ENCODE measurements at regions not wholly inside any gene's neighbourhood (a gene's known extent, or its start where the extent isn't known, plus 50 kb on each side); places are given as distances from the start of the nearest gene placed in this dataset.
A peak's percentile ranks its signal among the peaks of the same experiment; 100 is the strongest.

GRCh38 chr2:71849111-71849510, 298.6 kb downstream of the CYP26B1 start:
- H4K8ac ChIP-seq (ENCODE audit: low read depth, low read length), result no peak overlapping the region
- H2AK5ac ChIP-seq (ENCODE audit: low read depth, low read length), result no peak overlapping the region
- no peak overlapping the region for H3K4me2 ChIP-seq (ENCODE audit: insufficient read depth, low read length, poor library complexity, severe bottlenecking)
- no peak overlapping the region for H2BK12ac ChIP-seq (ENCODE audit: low read length)
- no peak overlapping the region for H3K14ac ChIP-seq (ENCODE audit: low read length)
- no peak overlapping the region for H3K18ac ChIP-seq (ENCODE audit: low read length)
- WGBS, 2 donors (ENCODE audit: extremely low coverage in 2 of 2, insufficient read length in 2 of 2, insufficient replicate concordance in 1 of 2), result no CpG with 5 or more reads among the region's 6 CpGs
- H3K79me1 ChIP-seq (ENCODE audit: low read depth, low read length), result no peaks in the 10 kb centered on the region
- H3K4me3 ChIP-seq (ENCODE audit: low read length in 2 of 2), result no peak overlapping the region
- H3K27ac ChIP-seq (replicated peaks; ENCODE audit: low read length), result no peak overlapping the region
- H2BK120ac ChIP-seq (ENCODE audit: low read depth, low read length), result no peak overlapping the region
- no peak overlapping the region for H2AFZ ChIP-seq (ENCODE audit: low read length)
- H3K27me3 ChIP-seq (ENCODE audit: control insufficient read depth in 3 of 3, insufficient read depth in 3 of 3, low read depth in 1 of 3, low read length in 3 of 3), result no peaks in the 10 kb centered on the region
- no peak overlapping the region for H2BK5ac ChIP-seq (ENCODE audit: low read length)
- no peak overlapping the region for H4K91ac ChIP-seq (ENCODE audit: low read depth, low read length, poor library complexity)
- no peak overlapping the region for H3K23ac ChIP-seq (ENCODE audit: low read depth, low read length, poor library complexity)
- H2BK15ac ChIP-seq (ENCODE audit: low read length), result no peak overlapping the region
- peaks cover 0 to 2% of the 10 kb centered on the region in 2 donors for H3K4me1 ChIP-seq (ENCODE audit: control insufficient read depth in 2 of 2, insufficient read depth in 1 of 2, low read depth in 1 of 2, low read length in 2 of 2)
- no peak for DNase-seq (ENCODE audit: low spot score)
- no peaks in the 10 kb centered on the region for H3K9me3 ChIP-seq (replicated peaks in 1 of 2; ENCODE audit: control insufficient read depth in 2 of 2, insufficient read depth in 1 of 2, low read depth in 1 of 2, low read length in 2 of 2)
- H3K9ac ChIP-seq (ENCODE audit: low read depth, low read length, poor library complexity), result peak overlapping the region; percentile 24
- H3K36me3 ChIP-seq (replicated peaks in 1 of 2; ENCODE audit: control insufficient read depth in 2 of 2, insufficient read depth in 2 of 2, low read length in 2 of 2), result no peaks in the 10 kb centered on the region
- no peak overlapping the region for H3K4ac ChIP-seq (ENCODE audit: low read length)

GRCh38 chr2:71846669-71847291, 300.9 kb downstream of the CYP26B1 start:
- H3K36me3 ChIP-seq (replicated peaks in 1 of 2; ENCODE audit: control insufficient read depth in 2 of 2, insufficient read depth in 2 of 2, low read length in 2 of 2), result no peaks in the 10 kb centered on the region
- no peak overlapping the region for H3K18ac ChIP-seq (ENCODE audit: low read length)
- no peak overlapping the region for H2BK5ac ChIP-seq (ENCODE audit: low read length)
- no peak overlapping the region for H3K4me2 ChIP-seq (ENCODE audit: insufficient read depth, low read length, poor library complexity, severe bottlenecking)
- no peak overlapping the region for H2BK12ac ChIP-seq (ENCODE audit: low read length)
- H3K4ac ChIP-seq (ENCODE audit: low read length), result no peak overlapping the region
- no peak overlapping the region for H2BK120ac ChIP-seq (ENCODE audit: low read depth, low read length)
- H4K8ac ChIP-seq (ENCODE audit: low read depth, low read length), result no peak overlapping the region
- no peak overlapping the region for H2AK5ac ChIP-seq (ENCODE audit: low read depth, low read length)
- H3K23ac ChIP-seq (ENCODE audit: low read depth, low read length, poor library complexity), result no peak overlapping the region
- H2BK15ac ChIP-seq (ENCODE audit: low read length), result no peak overlapping the region
- no peak overlapping the region for H3K14ac ChIP-seq (ENCODE audit: low read length)
- H3K27me3 ChIP-seq (ENCODE audit: control insufficient read depth in 3 of 3, insufficient read depth in 3 of 3, low read depth in 1 of 3, low read length in 3 of 3), result no peaks in the 10 kb centered on the region
- H3K79me1 ChIP-seq (ENCODE audit: low read depth, low read length), result no peaks in the 10 kb centered on the region
- no peak overlapping the region for H4K91ac ChIP-seq (ENCODE audit: low read depth, low read length, poor library complexity)
- no peak overlapping the region for H3K4me3 ChIP-seq (ENCODE audit: low read length in 2 of 2)
- no peak for DNase-seq (ENCODE audit: low spot score)
- no peak overlapping the region for H3K27ac ChIP-seq (replicated peaks; ENCODE audit: low read length)
- WGBS, 2 donors (ENCODE audit: extremely low coverage in 2 of 2, insufficient read length in 2 of 2, insufficient replicate concordance in 1 of 2), result no CpG with 5 or more reads among the region's 3 CpGs
- no peaks in the 10 kb centered on the region for H3K9me3 ChIP-seq (replicated peaks in 1 of 2; ENCODE audit: control insufficient read depth in 2 of 2, insufficient read depth in 1 of 2, low read depth in 1 of 2, low read length in 2 of 2)
- H2AFZ ChIP-seq (ENCODE audit: low read length), result no peak overlapping the region
- no peak overlapping the region for H3K9ac ChIP-seq (ENCODE audit: low read depth, low read length, poor library complexity)
- peaks cover 0 to 2% of the 10 kb centered on the region in 2 donors for H3K4me1 ChIP-seq (ENCODE audit: control insufficient read depth in 2 of 2, insufficient read depth in 1 of 2, low read depth in 1 of 2, low read length in 2 of 2)

- H3K23ac ChIP-seq (ENCODE audit: low read depth, low read length, poor library complexity), result no peak overlapping the region
- no peaks in the 10 kb centered on the region for H3K9me3 ChIP-seq (replicated peaks in 1 of 2; ENCODE audit: control insufficient read depth in 2 of 2, insufficient read depth in 1 of 2, low read depth in 1 of 2, low read length in 2 of 2)
- WGBS, 2 donors (ENCODE audit: extremely low coverage in 2 of 2, insufficient read length in 2 of 2, insufficient replicate concordance in 1 of 2), result no CpG with 5 or more reads among the region's 2 CpGs
- H2AK5ac ChIP-seq (ENCODE audit: low read depth, low read length), result no peak overlapping the region
- H3K4ac ChIP-seq (ENCODE audit: low read length), result no peak overlapping the region
- H3K27me3 ChIP-seq (ENCODE audit: control insufficient read depth in 3 of 3, insufficient read depth in 3 of 3, low read depth in 1 of 3, low read length in 3 of 3), result no peaks in the 10 kb centered on the region
- no peak overlapping the region for H2BK5ac ChIP-seq (ENCODE audit: low read length)
- DNase-seq (ENCODE audit: low spot score), result no peak
- H3K4me1 ChIP-seq (ENCODE audit: control insufficient read depth in 2 of 2, insufficient read depth in 1 of 2, low read depth in 1 of 2, low read length in 2 of 2), result peaks cover 0 to 2% of the 10 kb centered on the region in 2 donors
- no peak overlapping the region for H3K9ac ChIP-seq (ENCODE audit: low read depth, low read length, poor library complexity)
- H2AFZ ChIP-seq (ENCODE audit: low read length), result no peak overlapping the region
- no peak overlapping the region for H3K4me2 ChIP-seq (ENCODE audit: insufficient read depth, low read length, poor library complexity, severe bottlenecking)
- H3K27ac ChIP-seq (replicated peaks; ENCODE audit: low read length), result no peak overlapping the region
- H4K8ac ChIP-seq (ENCODE audit: low read depth, low read length), result no peak overlapping the region
- no peaks in the 10 kb centered on the region for H3K79me1 ChIP-seq (ENCODE audit: low read depth, low read length)
- H3K14ac ChIP-seq (ENCODE audit: low read length), result no peak overlapping the region
- no peaks in the 10 kb centered on the region for H3K36me3 ChIP-seq (replicated peaks in 1 of 2; ENCODE audit: control insufficient read depth in 2 of 2, insufficient read depth in 2 of 2, low read length in 2 of 2)
- H2BK15ac ChIP-seq (ENCODE audit: low read length), result no peak overlapping the region
- H2BK12ac ChIP-seq (ENCODE audit: low read length), result no peak overlapping the region
- H3K18ac ChIP-seq (ENCODE audit: low read length), result no peak overlapping the region
- H4K91ac ChIP-seq (ENCODE audit: low read depth, low read length, poor library complexity), result no peak overlapping the region
- H3K4me3 ChIP-seq (ENCODE audit: low read length in 2 of 2), result no peak overlapping the region
- no peak overlapping the region for H2BK120ac ChIP-seq (ENCODE audit: low read depth, low read length)
Measured at GRCh38 chr2:71846072-71846471, 301.6 kb downstream of the CYP26B1 start.

GRCh38 chr2:71844967-71845366, 302.7 kb downstream of the CYP26B1 start:
- no peak for DNase-seq (ENCODE audit: low spot score)
- Histone ChIP-seq H2BK120ac (ENCODE audit: low read depth, low read length) (no peak overlapping the region), H3K4ac (ENCODE audit: low read length) (no peak overlapping the region), H2BK15ac (ENCODE audit: low read length) (no peak overlapping the region), H3K27me3 (ENCODE audit: control insufficient read depth in 3 of 3, insufficient read depth in 3 of 3, low read depth in 1 of 3, low read length in 3 of 3) (no peaks in the 10 kb centered on the region), H3K79me1 (ENCODE audit: low read depth, low read length) (no peaks in the 10 kb centered on the region), H3K4me2 (ENCODE audit: insufficient read depth, low read length, poor library complexity, severe bottlenecking) (no peak overlapping the region), H3K18ac (ENCODE audit: low read length) (no peak overlapping the region), H3K27ac (replicated peaks; ENCODE audit: low read length) (no peak overlapping the region), H3K9ac (ENCODE audit: low read depth, low read length, poor library complexity) (no peak overlapping the region), H3K9me3 (replicated peaks in 1 of 2; ENCODE audit: control insufficient read depth in 2 of 2, insufficient read depth in 1 of 2, low read depth in 1 of 2, low read length in 2 of 2) (no peaks in the 10 kb centered on the region), H3K4me3 (ENCODE audit: low read length in 2 of 2) (no peak overlapping the region), H2AK5ac (ENCODE audit: low read depth, low read length) (no peak overlapping the region), H4K8ac (ENCODE audit: low read depth, low read length) (no peak overlapping the region), H2BK12ac (ENCODE audit: low read length) (no peak overlapping the region), H3K4me1 (ENCODE audit: control insufficient read depth in 2 of 2, insufficient read depth in 1 of 2, low read depth in 1 of 2, low read length in 2 of 2) (peaks cover 0 to 2% of the 10 kb centered on the region in 2 donors), H2BK5ac (ENCODE audit: low read length) (no peak overlapping the region), H3K14ac (ENCODE audit: low read length) (no peak overlapping the region), H3K36me3 (replicated peaks in 1 of 2; ENCODE audit: control insufficient read depth in 2 of 2, insufficient read depth in 2 of 2, low read length in 2 of 2) (no peaks in the 10 kb centered on the region), H2AFZ (ENCODE audit: low read length) (no peak overlapping the region), H4K91ac (ENCODE audit: low read depth, low read length, poor library complexity) (no peak overlapping the region), H3K23ac (ENCODE audit: low read depth, low read length, poor library complexity) (no peak overlapping the region)
- no CpG with 5 or more reads among the region's 4 CpGs for WGBS, 2 donors (ENCODE audit: extremely low coverage in 2 of 2, insufficient read length in 2 of 2, insufficient replicate concordance in 1 of 2)

Data from neuronal stem cell (in vitro differentiated cells).